ENCODE measurements at regions not wholly inside any gene's neighbourhood (a gene's known extent, or its start where the extent isn't known, plus 50 kb on each side); places are given as distances from the start of the nearest gene placed in this dataset.

DNA sequence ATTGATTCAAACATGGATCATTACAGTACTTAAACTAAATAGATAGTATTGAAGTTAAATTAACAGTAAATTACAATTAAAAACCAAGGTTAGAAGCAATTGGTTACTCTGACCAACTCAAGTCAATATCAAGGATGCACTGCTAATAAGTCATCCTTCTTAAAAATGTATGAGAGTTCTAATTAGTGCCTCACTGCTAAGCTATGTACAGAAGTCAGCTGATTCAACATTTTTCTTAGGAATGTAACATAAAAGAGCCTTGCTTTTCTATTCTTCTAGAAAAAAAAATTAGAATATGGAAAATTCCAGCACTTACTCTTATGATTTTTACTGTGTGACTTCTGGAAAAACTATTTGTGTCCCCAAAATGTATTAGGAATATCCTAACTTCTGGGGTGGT lies 75.7 kb upstream of the FBN2 start:
- TF ChIP-seq CTCF (IDR thresholded peaks at IDR 0.05 in 4 of 5, conservative IDR thresholded peaks at IDR 0.05 in 1 of 5) (no peak), POLR2A (IDR thresholded peaks at IDR 0.05) (no peak)
- H3K36me3 ChIP-seq, result no peaks in the 10 kb centered on the region
- no peaks in the 10 kb centered on the region for H3K9me3 ChIP-seq
- no peak overlapping the region for H3K27ac ChIP-seq
- no peak for DNase-seq
- H3K4me1 ChIP-seq, result no peaks in the 10 kb centered on the region
- no peak for ATAC-seq
- intact Hi-C loops (cut with DNase I; ENCODE audit: low total_unique reads) (no loop called here), in situ Hi-C loops (cut with MboI; ENCODE audit: low sequenced_read_pairs in 4 of 4) (no loop called here)
- H3K27me3 ChIP-seq, result no peaks in the 10 kb centered on the region
- H3K4me3 ChIP-seq, result no peak overlapping the region

- TF ChIP-seq POLR2A (IDR thresholded peaks at IDR 0.05) (no peak), CTCF (IDR thresholded peaks at IDR 0.05 in 4 of 5, conservative IDR thresholded peaks at IDR 0.05 in 1 of 5) (no peak)
- Histone ChIP-seq H3K36me3 (no peaks in the 10 kb centered on the region), H3K4me1 (no peaks in the 10 kb centered on the region), H3K27me3 (no peaks in the 10 kb centered on the region), H3K27ac (no peak overlapping the region), H3K4me3 (no peak overlapping the region), H3K9me3 (no peaks in the 10 kb centered on the region)
- in situ Hi-C loops (cut with MboI; ENCODE audit: low sequenced_read_pairs in 4 of 4), result no loop called here
- ATAC-seq (no peak), DNase-seq (no peak)
- intact Hi-C loops (cut with DNase I; ENCODE audit: low total_unique reads), result no loop called here
These were observed 77.5 kb upstream of the FBN2 start for GRCh38 chr5:128615578-128615977.

DNA sequence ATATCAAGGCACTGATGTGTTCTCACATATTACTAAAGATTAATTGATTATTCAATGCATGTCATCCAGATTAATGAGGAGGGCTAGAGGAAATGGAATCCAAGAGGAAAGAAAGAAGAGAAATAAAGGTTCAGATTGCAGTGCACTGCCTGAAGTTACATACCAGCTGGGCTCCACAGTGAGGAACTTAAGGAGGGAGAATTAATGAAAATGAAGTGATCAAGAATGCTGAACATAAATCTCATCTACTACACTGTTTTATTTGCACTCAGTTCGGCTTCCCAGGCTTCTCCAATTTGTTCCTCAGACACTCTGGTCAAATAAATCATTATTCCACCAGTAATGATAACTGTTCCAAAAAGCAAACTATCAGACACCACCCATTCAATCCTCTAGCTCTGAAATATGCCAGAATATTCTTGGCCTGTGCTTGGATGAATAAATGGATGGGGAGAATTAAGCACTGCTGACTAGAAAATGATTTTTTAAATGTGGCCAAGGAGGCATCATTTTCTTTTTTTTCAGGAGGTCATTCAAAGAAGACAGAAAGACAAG lies 88.6 kb upstream of the FBN2 start:
- no peaks in the 10 kb centered on the region for H3K36me3 ChIP-seq
- no peaks in the 10 kb centered on the region for H3K27me3 ChIP-seq
- intact Hi-C loops (cut with DNase I; ENCODE audit: low total_unique reads) (no loop called here), in situ Hi-C loops (cut with MboI; ENCODE audit: low sequenced_read_pairs in 4 of 4) (no loop called here)
- ATAC-seq (no peak), DNase-seq (no peak)
- H3K9me3 ChIP-seq, result no peaks in the 10 kb centered on the region
- no peaks in the 10 kb centered on the region for H3K4me1 ChIP-seq
- TF ChIP-seq CTCF (IDR thresholded peaks at IDR 0.05 in 4 of 5, conservative IDR thresholded peaks at IDR 0.05 in 1 of 5) (no peak), POLR2A (IDR thresholded peaks at IDR 0.05) (no peak)
- H3K27ac ChIP-seq, result no peak overlapping the region
- no peak overlapping the region for H3K4me3 ChIP-seq

DNA sequence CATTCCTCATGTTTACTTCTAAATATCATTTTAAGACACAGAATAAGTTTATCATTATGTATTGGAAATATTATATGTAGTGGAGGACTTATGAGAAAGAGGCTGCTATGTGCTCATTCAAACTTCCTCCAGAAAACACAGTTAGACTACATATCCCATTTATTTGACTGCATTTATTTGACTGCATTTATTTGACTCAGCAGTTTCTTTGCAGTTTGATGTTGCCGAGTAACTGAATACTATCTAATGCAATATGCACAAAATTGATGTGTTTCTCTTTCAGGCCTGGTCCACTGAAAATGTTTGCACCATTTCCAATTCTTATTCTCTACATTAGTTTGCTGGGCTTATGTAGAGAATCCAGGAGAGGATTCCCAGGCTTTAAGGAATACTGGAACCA lies 89.9 kb upstream of the FBN2 start:
- intact Hi-C loops (cut with DNase I; ENCODE audit: low total_unique reads), result no loop called here
- Histone ChIP-seq H3K36me3 (no peaks in the 10 kb centered on the region), H3K9me3 (no peaks in the 10 kb centered on the region), H3K4me1 (no peaks in the 10 kb centered on the region), H3K4me3 (no peak overlapping the region), H3K27me3 (no peaks in the 10 kb centered on the region), H3K27ac (no peak overlapping the region)
- TF ChIP-seq POLR2A (IDR thresholded peaks at IDR 0.05) (no peak), CTCF (IDR thresholded peaks at IDR 0.05 in 4 of 5, conservative IDR thresholded peaks at IDR 0.05 in 1 of 5) (no peak)
- in situ Hi-C loops (cut with MboI; ENCODE audit: low sequenced_read_pairs in 4 of 4), result no loop called here
- ATAC-seq (no peak), DNase-seq (no peak)

DNA sequence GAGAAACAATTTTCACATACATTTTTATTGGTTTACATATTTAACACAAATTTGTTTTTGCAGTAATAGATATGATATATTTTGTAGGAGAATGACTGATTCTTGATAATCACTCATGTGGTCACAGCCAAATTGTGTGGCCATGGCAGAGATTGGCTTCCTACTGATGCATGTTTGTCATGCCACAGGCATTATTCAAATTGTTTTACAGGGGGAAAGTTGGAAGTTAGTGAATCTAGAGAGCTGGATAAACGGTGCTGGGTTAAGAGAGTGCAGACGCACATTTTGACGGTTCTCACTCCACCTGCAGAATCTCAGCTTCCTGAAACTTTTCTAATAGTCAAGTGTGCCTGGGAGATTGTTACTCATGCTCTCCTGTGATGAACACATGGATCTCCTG lies 91.1 kb upstream of the FBN2 start:
- Histone ChIP-seq H3K27me3 (no peaks in the 10 kb centered on the region), H3K36me3 (no peaks in the 10 kb centered on the region), H3K4me1 (no peaks in the 10 kb centered on the region), H3K27ac (no peak overlapping the region), H3K4me3 (no peak overlapping the region), H3K9me3 (no peaks in the 10 kb centered on the region)
- ATAC-seq (no peak), DNase-seq (no peak)
- TF ChIP-seq POLR2A (IDR thresholded peaks at IDR 0.05), result no peak
- no peak for TF ChIP-seq CTCF (IDR thresholded peaks at IDR 0.05 in 4 of 5, conservative IDR thresholded peaks at IDR 0.05 in 1 of 5)
- intact Hi-C loops (cut with DNase I; ENCODE audit: low total_unique reads), result no loop called here
- in situ Hi-C loops (cut with MboI; ENCODE audit: low sequenced_read_pairs in 4 of 4), result no loop called here

Measured in gastrocnemius medialis (tissue), 4 donors.